ENCODE measurements at regions not wholly inside any gene's neighbourhood (a gene's known extent, or its start where the extent isn't known, plus 50 kb on each side); places are given as distances from the start of the nearest gene placed in this dataset.

DNA sequence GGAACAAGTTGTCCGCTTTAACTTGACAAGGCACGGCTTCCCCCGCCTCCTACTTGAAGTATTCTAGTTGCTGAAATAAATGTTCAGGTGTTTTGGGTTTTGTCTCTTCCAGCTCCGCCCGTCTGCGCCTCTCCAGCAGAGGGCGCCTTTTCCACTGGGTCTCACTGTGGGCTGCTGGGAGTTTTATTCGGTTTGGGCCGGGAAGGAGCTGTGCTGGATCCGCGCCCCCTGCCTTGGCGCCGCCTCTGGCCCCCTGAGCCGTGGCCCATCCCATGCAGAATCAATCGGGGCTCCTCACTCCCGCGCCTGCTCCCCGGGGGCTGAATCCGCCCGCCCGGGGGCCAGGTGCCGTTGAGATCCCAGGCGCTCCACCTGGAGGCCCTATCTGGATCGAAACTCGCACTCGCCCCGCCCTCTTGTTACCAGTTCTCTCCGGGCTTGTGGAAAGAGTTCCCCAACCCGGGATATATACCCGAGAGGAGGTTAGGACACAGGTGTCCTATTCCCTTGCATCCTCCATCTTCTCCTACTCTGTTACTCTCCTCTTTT lies 51.0 kb upstream of the TCF21 start:
- no peak for TF ChIP-seq MXI1 (IDR thresholded peaks at IDR 0.05; ENCODE audit: borderline replicate concordance, low read depth, low read length)
- TF ChIP-seq CTCF (conservative IDR thresholded peaks at IDR 0.05; ENCODE audit: low read depth, low read length): peak; percentile 30; the same call in 1 of the 2 replicates
- TF ChIP-seq POLR2A (IDR thresholded peaks at IDR 0.05; ENCODE audit: low read depth, low read length): no peak
- no peak for TF ChIP-seq BHLHE40 (IDR thresholded peaks at IDR 0.05; ENCODE audit: low read depth, low read length)
- peak; percentile 27; the same call in 1 of the 2 replicates for TF ChIP-seq SMC3 (IDR thresholded peaks at IDR 0.05; ENCODE audit: low read depth, low read length)
- TF ChIP-seq USF2 (IDR thresholded peaks at IDR 0.05; ENCODE audit: low read depth, low read length): no peak
- no peak for TF ChIP-seq FOS (IDR thresholded peaks at IDR 0.05; ENCODE audit: low read depth, low read length)
- TF ChIP-seq MAFK (IDR thresholded peaks at IDR 0.05; ENCODE audit: low read depth, low read length): no peak
- TF ChIP-seq RAD21 (IDR thresholded peaks at IDR 0.05; ENCODE audit: low read length): peak; percentile 30
- no peak for TF ChIP-seq MAZ (IDR thresholded peaks at IDR 0.05; ENCODE audit: borderline replicate concordance, low read depth, low read length)

Data from IMR-90 (cell line).